Mesothelial cell of epicardium (in vitro differentiated cells): ENCODE measurements at regions not wholly inside any gene's neighbourhood (a gene's known extent, or its start where the extent isn't known, plus 50 kb on each side); places are given as distances from the start of the nearest gene placed in this dataset.

Experiments used
- DNase-seq, 2 experiments: peaks; one replicate each; pipeline ENCODE4 v3.0.0; 2021; ENCODE audit warnings: low spot score in 2 of 2; ENCODE audit not compliant: unreplicated experiment in 2 of 2
- H3K27ac Mint-ChIP-seq: 2 replicates; pipeline ENCODE4 v1.8.0; 2021; ENCODE audit warnings: mixed read lengths
- H3K27me3 Mint-ChIP-seq: 2 replicates; pipeline ENCODE4 v1.8.0; 2021; ENCODE audit warnings: low read depth, mixed read lengths
- H3K36me3 Mint-ChIP-seq: 2 replicates; pipeline ENCODE4 v1.8.0; 2021; ENCODE audit warnings: mixed read lengths
- H3K4me1 Mint-ChIP-seq: 2 replicates; pipeline ENCODE4 v1.8.0; 2021; ENCODE audit warnings: mixed read lengths
- H3K4me3 Mint-ChIP-seq: 2 replicates; pipeline ENCODE4 v1.8.0; 2021; ENCODE audit warnings: mild to moderate bottlenecking, moderate library complexity, mixed read lengths
- H3K9me3 Mint-ChIP-seq: 2 replicates; pipeline ENCODE4 v1.8.0; 2021; ENCODE audit warnings: mixed read lengths
- CTCF ChIP-seq: fragments of 200-600 bp; sonication (generic); IDR thresholded peaks from one replicate; pipeline ENCODE4 v1.5.0; 2021; ENCODE audit warnings: antibody characterized with exemption; ENCODE audit not compliant: unreplicated experiment

- no peak for DNase-seq
- Mint-ChIP-seq H3K9me3 (peaks cover 18% of the 10 kb centered on the region), H3K4me3 (no peak overlapping the region), H3K27me3 (no peaks in the 10 kb centered on the region), H3K36me3 (no peaks in the 10 kb centered on the region), H3K27ac (no peak overlapping the region), H3K4me1 (no peaks in the 10 kb centered on the region)
- TF ChIP-seq CTCF, result no peak
These were observed 343.5 kb downstream of the PDCD6IP start for GRCh38 chr3:34141841-34142337.

GRCh38 chr3:34145796-34146195, 347.4 kb downstream of the PDCD6IP start:
- H3K27ac Mint-ChIP-seq, result no peak overlapping the region
- no peaks in the 10 kb centered on the region for H3K9me3 Mint-ChIP-seq
- no peaks in the 10 kb centered on the region for H3K36me3 Mint-ChIP-seq
- no peaks in the 10 kb centered on the region for H3K4me1 Mint-ChIP-seq
- TF ChIP-seq CTCF, result no peak
- no peak overlapping the region for H3K4me3 Mint-ChIP-seq
- H3K27me3 Mint-ChIP-seq, result no peaks in the 10 kb centered on the region
- DNase-seq, result no peak

GRCh38 chr3:34146596-34146995, 348.2 kb downstream of the PDCD6IP start:
- Mint-ChIP-seq H3K27ac (no peak overlapping the region), H3K4me1 (no peaks in the 10 kb centered on the region), H3K27me3 (peaks cover 3% of the 10 kb centered on the region), H3K36me3 (no peaks in the 10 kb centered on the region), H3K4me3 (no peak overlapping the region), H3K9me3 (no peaks in the 10 kb centered on the region)
- no peak for DNase-seq
- no peak for TF ChIP-seq CTCF

GRCh38 chr3:34150992-34151391, 352.6 kb downstream of the PDCD6IP start:
- no peaks in the 10 kb centered on the region for H3K9me3 Mint-ChIP-seq
- DNase-seq, result no peak
- no peak for TF ChIP-seq CTCF
- no peaks in the 10 kb centered on the region for H3K36me3 Mint-ChIP-seq
- H3K27me3 Mint-ChIP-seq, result peaks cover 7% of the 10 kb centered on the region
- no peak overlapping the region for H3K4me3 Mint-ChIP-seq
- no peak overlapping the region for H3K27ac Mint-ChIP-seq
- H3K4me1 Mint-ChIP-seq, result no peaks in the 10 kb centered on the region

GRCh38 chr3:34152656-34153055, 354.2 kb downstream of the PDCD6IP start:
- H3K36me3 Mint-ChIP-seq, result no peaks in the 10 kb centered on the region
- H3K27ac Mint-ChIP-seq, result no peak overlapping the region
- H3K27me3 Mint-ChIP-seq, result peaks cover 7% of the 10 kb centered on the region
- TF ChIP-seq CTCF, result no peak
- H3K4me3 Mint-ChIP-seq, result no peak overlapping the region
- no peaks in the 10 kb centered on the region for H3K9me3 Mint-ChIP-seq
- H3K4me1 Mint-ChIP-seq, result peaks cover 5% of the 10 kb centered on the region
- DNase-seq, result no peak

- H3K9me3 Mint-ChIP-seq, result no peaks in the 10 kb centered on the region
- H3K36me3 Mint-ChIP-seq, result no peaks in the 10 kb centered on the region
- H3K27ac Mint-ChIP-seq, result no peak overlapping the region
- H3K27me3 Mint-ChIP-seq, result peaks cover 7% of the 10 kb centered on the region
- H3K4me3 Mint-ChIP-seq, result no peak overlapping the region
- no peak for DNase-seq
- TF ChIP-seq CTCF, result no peak
- H3K4me1 Mint-ChIP-seq, result peaks cover 5% of the 10 kb centered on the region
These were observed 356.7 kb downstream of the PDCD6IP start for GRCh38 chr3:34155108-34155507.
